HCT116 (cell line): ENCODE measurements at regions not wholly inside any gene's neighbourhood (a gene's known extent, or its start where the extent isn't known, plus 50 kb on each side); places are given as distances from the start of the nearest gene placed in this dataset.

Experiments
- ATAC-seq: fragments of 200-7000 bp; cut with Tn5 transposase; 2 replicates; pipeline ENCODE4 v1.9.1; 2020; ENCODE audit warnings: mild to moderate bottlenecking, moderate library complexity
- BruUV-seq: library from RNA; stranded (reverse); fragments of 400-500 nt; replicated peaks from 2 replicates; lab custom pipeline; 2021; lab: Mats Ljungman, UMichigan
- CTCF ChIA-PET: fragments of 300-600 bp; sonication (Branson Sonifier 250); formaldehyde crosslinking; loops from one replicate; lab custom pipeline; 2021; ENCODE audit warnings: antibody characterized with exemption; lab: Charles Lee
- POLR2A ChIA-PET: fragments of 300-600, 350-600 bp; sonication (Branson Sonifier 250); formaldehyde crosslinking; loops from one replicate; lab custom pipeline; 2021; ENCODE audit warnings: antibody characterized with exemption; lab: Charles Lee
- RAD21 ChIA-PET, 2 experiments: fragments of 300-600 bp; sonication (Branson Sonifier 250); formaldehyde crosslinking; loops; one replicate each; lab custom pipeline; 2023; ENCODE audit warnings: low total read pairs in 2 of 2; ENCODE audit not compliant: uncharacterized antibody in 2 of 2, unreplicated experiment in 2 of 2, low non-redundant PET in 1 of 2; lab: Charles Lee
- DNase-seq: peaks from one replicate; pipeline ENCODE4 v3.0.0-alpha.2; 2010; ENCODE audit warnings: low read depth, low spot score
- H2AFZ ChIP-seq: fragments of 200-600 bp; shearing (Covaris generic), sonication (generic); 2 replicates; pipeline ENCODE4 v1.6.1; 2017; ENCODE audit warnings: low read depth, mixed run types, mixed read lengths, antibody characterized with exemption, low read length; ENCODE audit not compliant: poor library complexity, severe bottlenecking
- H3K27ac ChIP-seq: 2 replicates; pipeline ENCODE4 v1.5.1; 2012; ENCODE audit warnings: low read depth, low read length
- H3K27me3 ChIP-seq: fragments of 200-600 bp; sonication (generic); 2 replicates; pipeline ENCODE4 v1.6.1; 2016; ENCODE audit warnings: mixed run types, low read length, mixed read lengths; ENCODE audit not compliant: insufficient read depth
- H3K36me3 ChIP-seq, 2 experiments: fragments of 200-500 bp in 1 of 2; fragments of 200-600 bp in 1 of 2; sonication (Bioruptor generic) in 1 of 2; sonication (generic) in 1 of 2; 2 replicates each; pipeline versions ENCODE4 v1.5.1 to v1.6.1; 2014 to 2016; ENCODE audit warnings: low read length in 2 of 2, inconsistent platforms in 1 of 2, mixed read lengths in 1 of 2, mixed run types in 1 of 2; ENCODE audit not compliant: insufficient read depth in 2 of 2, control insufficient read depth in 1 of 2
- H3K4me1 ChIP-seq, 2 experiments: fragments of 200-600 bp in 1 of 2; sonication (generic) in 1 of 2; 2 replicates each; pipeline versions ENCODE4 v1.5.1 to v1.6.1; 2012 to 2017; ENCODE audit warnings: low read length in 2 of 2, inconsistent platforms in 1 of 2, mild to moderate bottlenecking in 1 of 2, mixed read lengths in 1 of 2, mixed run types in 1 of 2, moderate library complexity in 1 of 2; ENCODE audit not compliant: insufficient read depth in 2 of 2, control insufficient read depth in 1 of 2
- H3K4me2 ChIP-seq: fragments of 200-600 bp; sonication (generic); 2 replicates; pipeline ENCODE4 v1.6.1; 2017; ENCODE audit warnings: mixed run types, low read length, mixed read lengths
- H3K4me3 ChIP-seq, 2 experiments: fragments of 200-600 bp in 1 of 2; sonication (generic) in 1 of 2; replicated peaks in 1 of 2; 2 replicates each; pipeline ENCODE4 v1.5.1; 2011 to 2016; ENCODE audit warnings: low read length in 2 of 2, control low read depth in 1 of 2, low read depth in 1 of 2, mild to moderate bottlenecking in 1 of 2, mixed read lengths in 1 of 2, mixed run types in 1 of 2
- H3K79me2 ChIP-seq: fragments of 200-600 bp; sonication (generic); 2 replicates; pipeline ENCODE4 v1.6.1; 2017; ENCODE audit warnings: mild to moderate bottlenecking, mixed run types, low read length, moderate library complexity, mixed read lengths; ENCODE audit not compliant: insufficient read depth
- H3K9ac ChIP-seq: fragments of 200-600 bp; sonication (generic); 2 replicates; pipeline ENCODE4 v1.6.1; 2016; ENCODE audit warnings: low read length, mixed read lengths
- H3K9me2 ChIP-seq: fragments of 200-600 bp; sonication (generic), shearing (Covaris generic); 2 replicates; pipeline ENCODE4 v1.6.1; 2017; ENCODE audit warnings: mixed run types, mild to moderate bottlenecking, moderate library complexity; ENCODE audit not compliant: insufficient read depth
- H3K9me3 ChIP-seq, 2 experiments: fragments of 200-500 bp in 1 of 2; fragments of 200-600 bp in 1 of 2; sonication (Bioruptor generic) in 1 of 2; sonication (generic) in 1 of 2; 2 replicates each; pipeline ENCODE4 v1.6.1; 2014 to 2017; ENCODE audit warnings: low read length in 2 of 2, mixed read lengths in 2 of 2, inconsistent platforms in 1 of 2, low read depth in 1 of 2, mild to moderate bottlenecking in 1 of 2, mixed run types in 1 of 2, moderate library complexity in 1 of 2; ENCODE audit not compliant: control insufficient read depth in 1 of 2, insufficient read depth in 1 of 2
- H4K20me1 ChIP-seq: fragments of 200-600 bp; sonication (generic), shearing (Covaris generic); 2 replicates; pipeline ENCODE4 v1.6.1; 2017; ENCODE audit warnings: mixed run types, mild to moderate bottlenecking, moderate library complexity; ENCODE audit not compliant: insufficient read depth
- CBX3 ChIP-seq: IDR thresholded peaks from 2 replicates; pipeline ENCODE4 v1.6.1; 2012; ENCODE audit warnings: low read depth
- ELF1 ChIP-seq: IDR thresholded peaks from 2 replicates; pipeline ENCODE4 v1.6.1; 2012; ENCODE audit warnings: low read depth, borderline replicate concordance
- FOSL1 ChIP-seq: IDR thresholded peaks from 2 replicates; pipeline ENCODE4 v1.6.1; 2012; ENCODE audit warnings: low read depth
- POLR2A ChIP-seq: IDR thresholded peaks from 2 replicates; pipeline ENCODE4 v1.7.0; 2011; ENCODE audit warnings: borderline replicate concordance; ENCODE audit not compliant: insufficient read depth, insufficient read length; ENCODE audit errors: extremely low read depth
- SIN3A ChIP-seq: IDR thresholded peaks from 2 replicates; pipeline ENCODE4 v1.6.1; 2012; ENCODE audit warnings: low read depth
- SP1 ChIP-seq: IDR thresholded peaks from 2 replicates; pipeline ENCODE4 v1.6.1; 2012; ENCODE audit warnings: low read depth
- TCF7L2 ChIP-seq: IDR thresholded peaks from 2 replicates; pipeline ENCODE4 v1.7.0; 2011; ENCODE audit warnings: borderline replicate concordance, inconsistent platforms; ENCODE audit not compliant: insufficient read depth, insufficient read length; ENCODE audit errors: extremely low read depth
- YY1 ChIP-seq: IDR thresholded peaks from 2 replicates; pipeline ENCODE4 v1.6.1; 2011; ENCODE audit warnings: low read length, low read depth, moderate library complexity, mild to moderate bottlenecking; ENCODE audit not compliant: insufficient replicate concordance; ENCODE audit errors: extremely low read depth
- ZFX ChIP-seq: fragments of 450-650 bp; IDR thresholded peaks from 2 replicates; pipeline ENCODE4 v1.6.1; 2017
- ZNF274 ChIP-seq: fragments of 200-500 bp; sonication (Bioruptor generic); IDR thresholded peaks from 2 replicates; pipeline ENCODE4 v1.6.1; 2014; ENCODE audit warnings: mild to moderate bottlenecking, low read depth, low read length, inconsistent platforms
- intact Hi-C: fragments of 100-400 bp; cut with micrococcal nuclease; formaldehyde crosslinking; loops from 2 replicates; pipeline ENCODE4 v1.10.0; 2022
- TF ChIP-seq, protein P1 (sequence below): IDR thresholded peaks from 2 replicates; pipeline ENCODE4 v1.6.1; 2012; ENCODE audit warnings: low read depth
- TF ChIP-seq, protein P2 (sequence below): IDR thresholded peaks from 2 replicates; pipeline ENCODE4 v1.6.1; 2012
- TF ChIP-seq, protein P3 (sequence below): IDR thresholded peaks from 2 replicates; pipeline ENCODE4 v1.6.1; 2011; ENCODE audit warnings: mild to moderate bottlenecking, low read length, moderate library complexity; ENCODE audit not compliant: insufficient replicate concordance; ENCODE audit errors: extremely low read depth

DNA sequence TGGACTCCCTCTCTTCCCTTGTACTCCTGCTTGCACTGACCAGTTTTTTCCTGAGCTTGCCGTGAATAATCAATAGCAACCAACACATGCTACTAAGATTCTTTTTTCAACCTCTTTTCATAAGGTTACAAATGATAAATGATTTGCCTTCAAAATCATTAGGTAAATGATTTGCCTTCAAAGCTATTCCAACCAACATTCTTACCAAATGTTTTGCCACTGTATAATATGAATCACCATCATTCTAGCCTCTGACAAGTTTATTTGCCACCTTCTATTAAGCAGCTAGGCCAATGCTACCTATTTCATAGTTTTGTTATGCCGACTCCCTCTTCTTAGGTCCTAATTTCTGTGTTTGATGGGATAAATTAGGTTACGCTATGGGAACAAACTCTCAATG lies 385.1 kb downstream of the DTWD2 start (continued):
- TF ChIP-seq, protein P1, sequence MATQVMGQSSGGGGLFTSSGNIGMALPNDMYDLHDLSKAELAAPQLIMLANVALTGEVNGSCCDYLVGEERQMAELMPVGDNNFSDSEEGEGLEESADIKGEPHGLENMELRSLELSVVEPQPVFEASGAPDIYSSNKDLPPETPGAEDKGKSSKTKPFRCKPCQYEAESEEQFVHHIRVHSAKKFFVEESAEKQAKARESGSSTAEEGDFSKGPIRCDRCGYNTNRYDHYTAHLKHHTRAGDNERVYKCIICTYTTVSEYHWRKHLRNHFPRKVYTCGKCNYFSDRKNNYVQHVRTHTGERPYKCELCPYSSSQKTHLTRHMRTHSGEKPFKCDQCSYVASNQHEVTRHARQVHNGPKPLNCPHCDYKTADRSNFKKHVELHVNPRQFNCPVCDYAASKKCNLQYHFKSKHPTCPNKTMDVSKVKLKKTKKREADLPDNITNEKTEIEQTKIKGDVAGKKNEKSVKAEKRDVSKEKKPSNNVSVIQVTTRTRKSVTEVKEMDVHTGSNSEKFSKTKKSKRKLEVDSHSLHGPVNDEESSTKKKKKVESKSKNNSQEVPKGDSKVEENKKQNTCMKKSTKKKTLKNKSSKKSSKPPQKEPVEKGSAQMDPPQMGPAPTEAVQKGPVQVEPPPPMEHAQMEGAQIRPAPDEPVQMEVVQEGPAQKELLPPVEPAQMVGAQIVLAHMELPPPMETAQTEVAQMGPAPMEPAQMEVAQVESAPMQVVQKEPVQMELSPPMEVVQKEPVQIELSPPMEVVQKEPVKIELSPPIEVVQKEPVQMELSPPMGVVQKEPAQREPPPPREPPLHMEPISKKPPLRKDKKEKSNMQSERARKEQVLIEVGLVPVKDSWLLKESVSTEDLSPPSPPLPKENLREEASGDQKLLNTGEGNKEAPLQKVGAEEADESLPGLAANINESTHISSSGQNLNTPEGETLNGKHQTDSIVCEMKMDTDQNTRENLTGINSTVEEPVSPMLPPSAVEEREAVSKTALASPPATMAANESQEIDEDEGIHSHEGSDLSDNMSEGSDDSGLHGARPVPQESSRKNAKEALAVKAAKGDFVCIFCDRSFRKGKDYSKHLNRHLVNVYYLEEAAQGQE: no peak
- TF ChIP-seq YY1: no peak

DNA sequence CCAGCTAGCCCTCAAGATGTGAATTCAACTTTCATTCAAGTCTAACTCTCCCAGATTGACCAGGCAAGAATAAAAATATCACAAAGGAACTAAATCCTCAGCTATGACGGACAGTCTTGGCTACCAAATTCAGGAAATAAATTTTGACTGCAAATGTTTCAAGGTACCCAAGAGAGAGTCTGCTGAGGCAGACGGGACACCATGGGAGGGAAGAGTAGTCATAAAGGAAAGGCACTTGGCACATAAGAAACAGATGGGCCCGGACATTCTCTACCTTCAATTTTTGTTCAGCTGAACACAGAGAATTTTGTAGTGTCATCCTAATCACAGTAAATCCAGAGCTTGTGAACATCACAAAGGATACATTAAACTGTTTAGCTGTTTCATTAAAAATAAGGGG lies 390.0 kb downstream of the DTWD2 start:
- Histone ChIP-seq H4K20me1 (no peaks in the 10 kb centered on the region), H3K4me2 (no peak overlapping the region), H3K9me2 (no peaks in the 10 kb centered on the region), H3K36me3 (no peaks in the 10 kb centered on the region), H3K4me1 (no peaks in the 10 kb centered on the region), H2AFZ (no peak overlapping the region), H3K79me2 (no peaks in the 10 kb centered on the region), H3K27ac (no peak overlapping the region), H3K9me3 (no peaks in the 10 kb centered on the region), H3K9ac (no peak overlapping the region), H3K4me3 (no peak overlapping the region), H3K27me3 (no peaks in the 10 kb centered on the region)
- DNase-seq: no peak
- intact Hi-C loops: no loop called here
- no TSS peak for BruUV-seq
- no peak for ATAC-seq
- RAD21 ChIA-PET: no interaction called here
- POLR2A ChIA-PET: no interaction called here
- CTCF ChIA-PET: no interaction called here
- no peak for TF ChIP-seq CBX3
- no peak for TF ChIP-seq ZNF274
- TF ChIP-seq, protein P2, sequence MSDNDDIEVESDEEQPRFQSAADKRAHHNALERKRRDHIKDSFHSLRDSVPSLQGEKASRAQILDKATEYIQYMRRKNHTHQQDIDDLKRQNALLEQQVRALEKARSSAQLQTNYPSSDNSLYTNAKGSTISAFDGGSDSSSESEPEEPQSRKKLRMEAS: no peak
- no peak for TF ChIP-seq SIN3A
- no peak for TF ChIP-seq SP1
- TF ChIP-seq, protein P3, sequence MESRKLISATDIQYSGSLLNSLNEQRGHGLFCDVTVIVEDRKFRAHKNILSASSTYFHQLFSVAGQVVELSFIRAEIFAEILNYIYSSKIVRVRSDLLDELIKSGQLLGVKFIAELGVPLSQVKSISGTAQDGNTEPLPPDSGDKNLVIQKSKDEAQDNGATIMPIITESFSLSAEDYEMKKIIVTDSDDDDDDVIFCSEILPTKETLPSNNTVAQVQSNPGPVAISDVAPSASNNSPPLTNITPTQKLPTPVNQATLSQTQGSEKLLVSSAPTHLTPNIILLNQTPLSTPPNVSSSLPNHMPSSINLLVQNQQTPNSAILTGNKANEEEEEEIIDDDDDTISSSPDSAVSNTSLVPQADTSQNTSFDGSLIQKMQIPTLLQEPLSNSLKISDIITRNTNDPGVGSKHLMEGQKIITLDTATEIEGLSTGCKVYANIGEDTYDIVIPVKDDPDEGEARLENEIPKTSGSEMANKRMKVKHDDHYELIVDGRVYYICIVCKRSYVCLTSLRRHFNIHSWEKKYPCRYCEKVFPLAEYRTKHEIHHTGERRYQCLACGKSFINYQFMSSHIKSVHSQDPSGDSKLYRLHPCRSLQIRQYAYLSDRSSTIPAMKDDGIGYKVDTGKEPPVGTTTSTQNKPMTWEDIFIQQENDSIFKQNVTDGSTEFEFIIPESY: no peak
- TF ChIP-seq POLR2A: no peak
- no peak for TF ChIP-seq ZFX
- no peak for TF ChIP-seq ELF1
- TF ChIP-seq TCF7L2: no peak
- no peak for TF ChIP-seq FOSL1
- TF ChIP-seq, protein P1: no peak
- no peak for TF ChIP-seq YY1
